H1 (cell line): ENCODE measurements at regions not wholly inside any gene's neighbourhood (a gene's known extent, or its start where the extent isn't known, plus 50 kb on each side); places are given as distances from the start of the nearest gene placed in this dataset.

Experiments used
- CTCF ChIA-PET: fragments of 300-600 bp; sonication (Branson Sonifier 250); formaldehyde crosslinking; loops from one replicate; lab custom pipeline; 2021; ENCODE audit not compliant: partially characterized antibody; lab: Charles Lee
- POLR2A ChIA-PET: fragments of 300-600 bp; sonication (Branson Sonifier 250); formaldehyde crosslinking; loops from one replicate; lab custom pipeline; 2021; ENCODE audit warnings: inconsistent platforms; ENCODE audit not compliant: partially characterized antibody; lab: Charles Lee
- DNase-seq, 2 experiments: peaks; one replicate each; pipeline versions ENCODE4 v3.0.0 to v3.0.0-alpha.2; 2010 to 2022; ENCODE audit warnings: low spot score in 2 of 2, low read depth in 1 of 2, mixed read lengths in 1 of 2
- FAIRE-seq: peaks from 2 replicates; lab custom pipeline; 2011; peaks lifted over from hg19 to GRCh38; lab: Jason Lieb, UNC
- H2AFZ ChIP-seq: 2 replicates; pipeline ENCODE4 v1.8.1; 2012; ENCODE audit warnings: low read length, inconsistent platforms
- H2AK5ac ChIP-seq: 2 replicates; pipeline ENCODE4 v1.6.1; 2013; ENCODE audit warnings: low read depth, low read length
- H2BK120ac ChIP-seq: replicated peaks from 2 replicates; pipeline ENCODE3; 2013; ENCODE audit warnings: low read depth, low read length, inconsistent platforms
- H2BK12ac ChIP-seq: 2 replicates; pipeline ENCODE4 v1.6.1; 2013; ENCODE audit warnings: low read depth, low read length
- H2BK15ac ChIP-seq: 2 replicates; pipeline ENCODE4 v1.6.1; 2013; ENCODE audit warnings: low read length
- H2BK20ac ChIP-seq: 2 replicates; pipeline ENCODE4 v1.6.1; 2013; ENCODE audit warnings: low read length
- H2BK5ac ChIP-seq: 2 replicates; pipeline ENCODE4 v1.6.1; 2013; ENCODE audit warnings: low read depth, low read length
- H3K14ac ChIP-seq: 2 replicates; pipeline ENCODE4 v1.6.1; 2013; ENCODE audit warnings: inconsistent platforms; ENCODE audit not compliant: insufficient read length
- H3K18ac ChIP-seq: 2 replicates; pipeline ENCODE4 v1.6.1; 2013; ENCODE audit warnings: low read length; ENCODE audit errors: extremely low read depth
- H3K23ac ChIP-seq: 2 replicates; pipeline ENCODE4 v1.6.1; 2013; ENCODE audit warnings: inconsistent platforms; ENCODE audit not compliant: insufficient read length
- H3K23me2 ChIP-seq: 2 replicates; pipeline ENCODE4 v1.6.1; 2013; ENCODE audit warnings: low read depth, low read length
- H3K27ac ChIP-seq: 2 replicates; pipeline ENCODE4 v1.6.1; 2011; ENCODE audit warnings: low read depth, low read length, inconsistent platforms
- H3K27me3 ChIP-seq, 4 experiments: replicated peaks in 1 of 4; 1 replicate in 1 of 4; 2 replicates in 3 of 4; pipeline versions ENCODE4 v1.6.1 to v1.8.1; 2011 to 2013; ENCODE audit warnings: low read length in 3 of 4, mild to moderate bottlenecking in 3 of 4, inconsistent platforms in 2 of 4, mixed read lengths in 2 of 4, moderate library complexity in 1 of 4; ENCODE audit not compliant: control insufficient read depth in 3 of 4, insufficient read depth in 3 of 4; ENCODE audit errors: extremely low read depth in 1 of 4
- H3K36me3 ChIP-seq, 4 experiments: 2 replicates each; pipeline versions ENCODE4 v1.6.1 to v1.8.1; 2011 to 2013; ENCODE audit warnings: mild to moderate bottlenecking in 4 of 4, low read length in 3 of 4, moderate library complexity in 2 of 4, control low read depth in 1 of 4, inconsistent platforms in 1 of 4; ENCODE audit not compliant: insufficient read depth in 4 of 4, control insufficient read depth in 2 of 4
- H3K4ac ChIP-seq: replicated peaks from 2 replicates; pipeline ENCODE3; 2013; ENCODE audit warnings: low read length, low read depth, mixed read lengths, inconsistent platforms; ENCODE audit not compliant: insufficient read length
- H3K4me1 ChIP-seq, 4 experiments: replicated peaks in 1 of 4; 1 replicate in 1 of 4; 2 replicates in 3 of 4; pipeline versions ENCODE4 v1.6.1 to v1.8.1; 2011 to 2013; ENCODE audit warnings: low read length in 3 of 4, inconsistent platforms in 2 of 4, mixed read lengths in 1 of 4; ENCODE audit not compliant: insufficient read depth in 4 of 4, control insufficient read depth in 3 of 4
- H3K4me2 ChIP-seq, 2 experiments: 2 replicates each; pipeline versions ENCODE4 v1.6.1 to v1.8.1; 2011 to 2013; ENCODE audit warnings: low read depth in 2 of 2, low read length in 2 of 2, control low read depth in 1 of 2, inconsistent platforms in 1 of 2, mild to moderate bottlenecking in 1 of 2; ENCODE audit not compliant: insufficient read depth in 1 of 2
- H3K4me3 ChIP-seq, 4 experiments: fragments of 200-600, 300-600 bp in 1 of 4; sonication (generic), shearing (Covaris generic), sonication (Bioruptor Twin) in 1 of 4; 2 replicates each; pipeline versions ENCODE4 v1.5.1 to v1.8.1; 2011 to 2016; ENCODE audit warnings: low read length in 4 of 4, low read depth in 3 of 4, control low read depth in 2 of 4, inconsistent platforms in 2 of 4, mild to moderate bottlenecking in 2 of 4, mixed read lengths in 1 of 4, moderate library complexity in 1 of 4; ENCODE audit not compliant: insufficient read depth in 2 of 4; ENCODE audit errors: extremely low read depth in 1 of 4
- H3K56ac ChIP-seq: replicated peaks from 2 replicates; pipeline ENCODE3; 2013; ENCODE audit warnings: low read depth, mild to moderate bottlenecking, mixed read lengths, low read length, inconsistent platforms; ENCODE audit not compliant: insufficient read length
- H3K79me1 ChIP-seq: 2 replicates; pipeline ENCODE4 v1.6.1; 2013; ENCODE audit warnings: low read depth, low read length, control low read depth
- H3K79me2 ChIP-seq, 2 experiments: 2 replicates each; pipeline versions ENCODE4 v1.6.1 to v1.8.1; 2012 to 2013; ENCODE audit warnings: low read length in 2 of 2, mild to moderate bottlenecking in 2 of 2, inconsistent platforms in 1 of 2; ENCODE audit not compliant: insufficient read depth in 2 of 2, control insufficient read depth in 1 of 2
- H3K9ac ChIP-seq, 4 experiments: replicated peaks in 1 of 4; 1 replicate in 1 of 4; 2 replicates in 3 of 4; pipeline versions ENCODE4 v1.6.1 to v1.8.1; 2011 to 2013; ENCODE audit warnings: low read depth in 3 of 4, low read length in 3 of 4, control low read depth in 2 of 4, mild to moderate bottlenecking in 2 of 4, moderate library complexity in 2 of 4, inconsistent platforms in 1 of 4; ENCODE audit errors: extremely low read depth in 1 of 4
- H3K9me3 ChIP-seq, 2 experiments: 2 replicates each; pipeline versions ENCODE4 v1.6.1 to v1.8.1; 2012 to 2013; ENCODE audit warnings: mild to moderate bottlenecking in 2 of 2, moderate library complexity in 2 of 2, control low read depth in 1 of 2, inconsistent platforms in 1 of 2, low read depth in 1 of 2, low read length in 1 of 2, mixed read lengths in 1 of 2; ENCODE audit not compliant: insufficient read depth in 2 of 2
- H4K20me1 ChIP-seq, 2 experiments: replicated peaks in 1 of 2; 2 replicates each; pipeline versions ENCODE3 to v1.8.1; 2011 to 2013; ENCODE audit warnings: inconsistent platforms in 2 of 2, low read length in 2 of 2, mild to moderate bottlenecking in 1 of 2; ENCODE audit not compliant: insufficient read depth in 2 of 2, control insufficient read depth in 1 of 2
- H4K5ac ChIP-seq: 2 replicates; pipeline ENCODE4 v1.6.1; 2013; ENCODE audit warnings: low read length, low read depth, mixed read lengths, inconsistent platforms; ENCODE audit not compliant: insufficient read length
- H4K8ac ChIP-seq: 2 replicates; pipeline ENCODE4 v1.8.0; 2013; ENCODE audit warnings: mild to moderate bottlenecking, moderate library complexity, low read length, inconsistent platforms; ENCODE audit not compliant: insufficient read depth; ENCODE audit errors: extremely low read depth
- H4K91ac ChIP-seq: replicated peaks from 2 replicates; pipeline ENCODE3; 2013; ENCODE audit warnings: low read length, mixed read lengths, inconsistent platforms; ENCODE audit not compliant: insufficient read length
- KDM1A ChIP-seq: fragments of 200-600, 300-600 bp; sonication (generic); IDR thresholded peaks from 2 replicates; pipeline ENCODE4 v1.7.1; 2016; ENCODE audit warnings: mild to moderate bottlenecking, low read length, borderline replicate concordance
- KDM4A ChIP-seq: IDR thresholded peaks from one replicate; pipeline ENCODE4 v1.7.1; 2012; ENCODE audit warnings: low read depth, mild to moderate bottlenecking, moderate library complexity, low read length, inconsistent platforms; ENCODE audit not compliant: severe bottlenecking
- NANOG ChIP-seq: IDR thresholded peaks from 2 replicates; pipeline ENCODE4 v1.6.1; 2011; ENCODE audit warnings: low read length, low read depth, mild to moderate bottlenecking, inconsistent platforms; ENCODE audit not compliant: insufficient read depth, poor library complexity, severe bottlenecking
- RBBP5 ChIP-seq: IDR thresholded peaks from 2 replicates; pipeline ENCODE4 v1.7.1; 2012; ENCODE audit warnings: low read depth, mild to moderate bottlenecking, inconsistent platforms, low read length, moderate library complexity, borderline replicate concordance
- TAF7 ChIP-seq: optimal IDR thresholded peaks from 2 replicates; pipeline ENCODE3; 2011; ENCODE audit warnings: low read depth, mild to moderate bottlenecking, inconsistent platforms, low read length, moderate library complexity, borderline replicate concordance
- TBP ChIP-seq: IDR thresholded peaks from 2 replicates; pipeline ENCODE4 v1.6.1; 2011; ENCODE audit warnings: low read depth, low read length, improper control_type of control experiment
- WGBS, 2 experiments: shearing (Covaris generic) in 1 of 2; methylation state at CpG; one replicate each; pipeline versions ENCODE4 v1.1.6 to v1.1.7; 2013 to 2015; ENCODE audit warnings: low lambda C conversion rate in 2 of 2, mixed read lengths in 2 of 2, inconsistent platforms in 1 of 2, low coverage in 1 of 2, missing lambda C conversion rate in 1 of 2; ENCODE audit not compliant: insufficient replicate concordance in 2 of 2, insufficient coverage in 1 of 2, insufficient read length in 1 of 2; ENCODE audit errors: extremely low coverage in 1 of 2, missing lambda C conversion rate in 1 of 2; 5-methylcytosine and 5-hydroxymethylcytosine counted together

DNA sequence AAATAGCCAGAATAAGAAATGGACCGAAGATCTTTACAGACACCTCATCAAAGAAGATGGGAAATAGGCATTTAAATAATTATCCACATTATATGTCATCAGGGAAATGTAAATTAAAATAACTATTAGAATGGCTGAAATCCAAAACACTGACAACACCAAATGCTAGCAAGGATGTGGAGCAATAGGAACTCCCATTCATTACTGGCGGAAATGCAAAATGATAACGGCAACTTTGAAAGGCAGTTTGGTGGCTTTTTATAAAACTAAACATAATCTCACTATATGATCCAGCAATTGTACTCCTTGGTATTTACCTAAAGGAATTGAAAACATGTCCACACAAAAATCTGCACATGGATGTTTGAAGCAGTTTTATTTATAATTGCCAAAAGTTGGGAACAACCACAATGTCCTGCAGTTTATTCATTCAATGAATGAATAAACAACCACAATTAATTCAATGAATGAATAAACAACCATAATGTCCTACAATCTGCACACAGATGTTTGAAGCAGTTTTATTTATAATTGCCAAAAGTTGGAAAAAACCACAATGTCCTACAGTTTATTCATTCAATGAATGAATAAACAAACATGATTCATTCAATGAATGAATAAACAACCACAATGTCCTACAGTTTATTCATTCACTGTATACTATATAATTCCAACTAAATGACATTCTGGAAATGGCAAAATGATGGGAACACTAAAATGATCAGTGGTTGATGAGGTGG lies 117.6 kb upstream of the PCDH18 start:
- 94% methylated on average over 3 of the region's 3 CpGs; no CpG with 5 or more reads in 1 of the 2 experiments for WGBS, 2 experiments
- Histone ChIP-seq H3K56ac (no peak overlapping the region), H3K9me3 (no peaks in the 10 kb centered on the region), H3K36me3 (no peaks in the 10 kb centered on the region), H2AFZ (no peak overlapping the region), H3K4me3 (no peak overlapping the region), H3K27ac (no peak overlapping the region), H3K4me2 (no peak overlapping the region), H2BK5ac (no peak overlapping the region), H3K23me2 (no peaks in the 10 kb centered on the region), H3K79me2 (no peaks in the 10 kb centered on the region), H3K79me1 (no peaks in the 10 kb centered on the region), H3K27me3 (no peaks in the 10 kb centered on the region), H3K4ac (no peak overlapping the region), H3K4me1 (no peaks in the 10 kb centered on the region), H3K9ac (no peak overlapping the region), H2BK12ac (no peak overlapping the region), H2BK15ac (no peak overlapping the region), H3K23ac (no peak overlapping the region), H4K20me1 (no peaks in the 10 kb centered on the region), H2AK5ac (no peak overlapping the region), H4K5ac (no peak overlapping the region), H2BK120ac (no peak overlapping the region), H3K18ac (no peak overlapping the region), H2BK20ac (no peak overlapping the region), H4K91ac (no peak overlapping the region), H3K14ac (no peak overlapping the region), H4K8ac (no peak overlapping the region)
- TF ChIP-seq NANOG (no peak), TAF7 (no peak), KDM1A (no peak), TBP (no peak), RBBP5 (no peak), KDM4A (no peak)
- DNase-seq (no peak), FAIRE-seq (no peak)
- POLR2A ChIA-PET = no interaction called here
- CTCF ChIA-PET = no interaction called here
